ENCODE measurements at regions not wholly inside any gene's neighbourhood (a gene's known extent, or its start where the extent isn't known, plus 50 kb on each side); places are given as distances from the start of the nearest gene placed in this dataset.

GRCh38 chr2:217228732-217229131, 368.9 kb upstream of the TNP1 start:
- DNase-seq = no peak
- WGBS, 5 donors = 73 to 88% (median 81%) methylated on average over 1 of the region's 1 CpG
- H3K36me3 ChIP-seq = no peaks in the 10 kb centered on the region
- H3K9me3 ChIP-seq = no peaks in the 10 kb centered on the region
- intact Hi-C loops (cut with DNase I; ENCODE audit: low total_unique reads) = no loop called here
- H3K27ac ChIP-seq = no peak overlapping the region
- H3K4me3 ChIP-seq = no peak overlapping the region
- no peaks in the 10 kb centered on the region for H3K27me3 ChIP-seq
- H3K4me1 ChIP-seq = peaks cover 0 to 7% (median 0%) of the 10 kb centered on the region in 4 donors
- TF ChIP-seq POLR2AphosphoS5 (IDR thresholded peaks at IDR 0.05) (no peak), POLR2A (IDR thresholded peaks at IDR 0.05) (no peak), EP300 (IDR thresholded peaks at IDR 0.05) (no peak), CTCF (IDR thresholded peaks at IDR 0.05) (no peak)

GRCh38 chr2:217227794-217228193, 367.9 kb upstream of the TNP1 start:
- intact Hi-C loops (cut with DNase I; ENCODE audit: low total_unique reads) = no loop called here
- TF ChIP-seq POLR2A (IDR thresholded peaks at IDR 0.05) (no peak), POLR2AphosphoS5 (IDR thresholded peaks at IDR 0.05) (no peak), CTCF (IDR thresholded peaks at IDR 0.05) (no peak), EP300 (IDR thresholded peaks at IDR 0.05) (no peak)
- Histone ChIP-seq H3K4me1 (peaks cover 0 to 13% (median 4%) of the 10 kb centered on the region in 4 donors), H3K36me3 (no peaks in the 10 kb centered on the region), H3K4me3 (no peak overlapping the region), H3K27me3 (no peaks in the 10 kb centered on the region), H3K9me3 (no peaks in the 10 kb centered on the region), H3K27ac (no peak overlapping the region)
- DNase-seq = no peak
- 91 to 95% (median 94%) methylated on average over 5 of the region's 5 CpGs for WGBS, 5 donors

GRCh38 chr2:217225596-217225995, 365.7 kb upstream of the TNP1 start:
- H3K9me3 ChIP-seq = no peaks in the 10 kb centered on the region
- no peaks in the 10 kb centered on the region for H3K36me3 ChIP-seq
- H3K27me3 ChIP-seq = no peaks in the 10 kb centered on the region
- no peak for TF ChIP-seq EP300 (IDR thresholded peaks at IDR 0.05)
- no peak for TF ChIP-seq POLR2A (IDR thresholded peaks at IDR 0.05)
- TF ChIP-seq POLR2AphosphoS5 (IDR thresholded peaks at IDR 0.05) = no peak
- TF ChIP-seq CTCF (IDR thresholded peaks at IDR 0.05) = no peak
- 94 to 100% (median 98%) methylated on average over 1 of the region's 1 CpG for WGBS, 5 donors
- H3K4me1 ChIP-seq = peaks cover 0 to 14% (median 5%) of the 10 kb centered on the region in 4 donors
- H3K4me3 ChIP-seq = no peak overlapping the region
- no peak for DNase-seq
- intact Hi-C loops (cut with DNase I; ENCODE audit: low total_unique reads) = no loop called here
- no peak overlapping the region for H3K27ac ChIP-seq

GRCh38 chr2:217223222-217223930, 363.5 kb upstream of the TNP1 start:
- H3K4me1 ChIP-seq = peaks cover 0 to 14% (median 5%) of the 10 kb centered on the region in 4 donors
- intact Hi-C loops (cut with DNase I; ENCODE audit: low total_unique reads) = no loop called here
- TF ChIP-seq POLR2AphosphoS5 (IDR thresholded peaks at IDR 0.05) = peak in 1 of 3 donors; percentile 57
- no peak for TF ChIP-seq EP300 (IDR thresholded peaks at IDR 0.05)
- TF ChIP-seq POLR2A (IDR thresholded peaks at IDR 0.05) = no peak
- TF ChIP-seq CTCF (IDR thresholded peaks at IDR 0.05) = no peak
- DNase-seq = peak in 1 of 2 donors; percentile 63
- peak overlapping the region in 3 of 5 donors; percentile 13 to 35 (median 21) for H3K27ac ChIP-seq
- H3K9me3 ChIP-seq = no peaks in the 10 kb centered on the region
- H3K27me3 ChIP-seq = no peaks in the 10 kb centered on the region
- no peak overlapping the region for H3K4me3 ChIP-seq
- WGBS, 5 donors = 50 to 57% (median 55%) methylated on average over 8 of the region's 8 CpGs
- no peaks in the 10 kb centered on the region for H3K36me3 ChIP-seq
